CD4-positive, alpha-beta T cell treated with Interleukin-6 at 100 ng/mL for 8 hours (primary cell): ENCODE measurements at regions not wholly inside any gene's neighbourhood (a gene's known extent, or its start where the extent isn't known, plus 50 kb on each side); places are given as distances from the start of the nearest gene placed in this dataset.
"Not testable (repeated sequence)": the region's sequence is repeated elsewhere in the genome, so short reads cannot be mapped to it uniquely, and the experiment has no call there.

Experiments used
- DNase-seq: peaks from one replicate; pipeline ENCODE4 v3.0.0-alpha.2; 2020; ENCODE audit warnings: mixed read lengths, low spot score

GRCh38 chr17:77341069-77341541 is 200.3 kb downstream of the SEC14L1 start:
- DNase-seq: no peak

DNA sequence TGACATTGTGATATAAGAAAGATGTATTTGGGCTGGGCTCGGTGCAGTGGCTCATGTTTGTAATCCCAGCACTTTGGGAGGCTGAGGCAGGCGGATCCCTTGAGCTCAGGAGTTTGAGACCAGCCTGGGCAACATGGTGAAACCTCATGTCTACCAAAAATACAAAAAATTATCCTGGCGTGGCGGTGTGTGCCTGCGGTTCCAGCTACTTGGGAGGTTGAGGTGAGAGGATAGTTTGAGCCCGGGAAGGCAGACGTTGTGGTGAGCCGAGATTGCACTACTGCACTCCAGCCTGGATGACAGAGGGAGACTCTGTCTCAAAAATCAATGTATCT is 201.9 kb downstream of the SEC14L1 start:
- DNase-seq: not testable (repeated sequence)

GRCh38 chr17:77343031-77343800 is 202.4 kb downstream of the SEC14L1 start:
- no peak for DNase-seq

DNA sequence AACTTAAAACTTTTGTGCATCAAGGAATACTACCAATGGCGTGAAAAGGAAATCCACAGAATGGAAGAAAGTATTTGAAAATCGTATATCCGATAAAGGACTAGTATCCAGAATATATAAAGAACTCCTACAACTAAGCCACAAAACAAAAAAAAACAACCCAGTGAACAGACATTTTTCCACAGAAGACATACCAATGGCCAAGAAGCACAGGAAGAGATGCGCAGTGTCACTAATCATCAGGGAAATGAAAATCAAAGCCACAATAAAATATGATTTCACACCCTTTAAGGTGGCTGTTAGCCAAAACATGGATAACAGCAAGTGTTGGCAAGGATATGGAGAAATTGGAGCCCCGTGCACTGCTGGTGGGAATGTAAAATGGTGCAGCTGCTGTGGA is 203.3 kb downstream of the SEC14L1 start:
- no peak for DNase-seq

DNA sequence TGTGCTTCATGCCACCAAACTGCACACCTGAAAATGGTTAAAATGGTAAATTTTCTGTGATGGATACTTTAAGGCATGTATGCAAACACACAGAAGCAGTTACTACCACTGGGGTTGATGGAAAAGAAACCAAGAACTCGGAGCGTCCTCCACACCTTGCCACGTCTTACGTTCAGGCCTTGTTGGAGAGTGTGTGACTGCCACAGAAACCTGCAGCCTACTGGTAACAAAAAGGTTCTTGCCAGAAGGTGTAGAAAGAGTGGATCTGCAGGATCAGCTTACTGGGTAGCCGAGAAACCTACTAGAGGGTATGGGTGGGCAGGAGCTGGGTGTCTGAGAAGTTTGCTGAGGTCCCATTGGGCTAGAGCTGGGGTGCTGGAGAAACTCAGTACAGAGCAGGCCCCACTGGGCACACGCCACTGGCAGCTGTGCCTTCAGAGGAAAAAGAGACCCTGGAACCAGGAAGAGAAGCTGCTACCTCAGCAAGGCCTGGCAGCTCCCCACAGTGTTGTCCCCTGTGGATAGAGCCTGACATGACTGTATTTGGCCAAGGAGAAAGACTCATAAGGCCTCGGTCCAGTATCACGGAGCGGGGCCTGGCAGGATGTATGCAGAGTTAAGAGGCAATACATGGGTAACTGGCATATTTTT is 204.6 kb downstream of the SEC14L1 start:
- no peak for DNase-seq

- no peak for DNase-seq
These were observed 206.0 kb downstream of the SEC14L1 start for GRCh38 chr17:77346765-77347164.

- DNase-seq: no peak
These were observed 206.8 kb downstream of the SEC14L1 start for GRCh38 chr17:77347544-77347943.

DNA sequence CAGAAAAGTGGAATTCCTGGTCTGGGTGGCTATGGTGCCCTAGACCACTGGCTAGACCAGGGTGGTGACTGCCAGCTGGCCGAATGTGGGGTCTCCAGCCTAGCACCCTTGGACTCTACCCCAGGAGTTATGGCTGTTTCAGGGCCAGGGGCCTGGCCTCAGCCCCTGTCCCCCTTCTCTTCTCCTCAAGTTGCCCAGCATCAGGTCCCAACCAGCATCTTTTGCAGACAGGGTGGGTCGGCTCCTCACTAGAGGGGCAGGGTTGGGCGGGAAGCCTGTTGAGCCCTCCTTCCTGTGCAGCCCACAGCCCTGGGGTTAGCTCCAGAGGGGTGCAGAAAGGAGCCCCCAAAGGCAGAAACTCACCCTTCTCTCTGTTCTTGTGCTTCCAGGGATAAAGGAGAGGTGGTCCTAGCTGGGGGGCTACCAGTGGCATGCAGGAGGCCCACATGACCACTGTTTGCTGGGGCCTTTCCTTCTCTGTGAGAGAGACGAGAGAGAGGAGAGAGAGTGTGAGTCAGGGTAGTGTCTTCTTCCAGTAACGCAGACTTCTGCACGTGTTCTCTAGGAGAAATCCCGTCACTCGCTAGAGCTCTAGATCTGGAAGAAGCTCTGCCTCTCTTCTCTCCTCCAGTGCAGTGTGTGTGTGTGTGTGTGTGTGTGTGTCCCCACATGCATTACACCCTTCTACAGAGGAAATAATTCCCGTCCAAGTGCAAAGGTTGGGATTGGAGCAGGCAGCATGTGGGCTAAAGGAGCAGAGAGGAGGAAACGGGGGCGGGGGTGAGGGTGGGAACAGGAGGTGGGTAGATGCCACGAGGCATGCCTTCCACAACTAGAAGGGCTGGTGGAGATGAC is 209.4 kb downstream of the SEC14L1 start:
- DNase-seq: no peak

DNA sequence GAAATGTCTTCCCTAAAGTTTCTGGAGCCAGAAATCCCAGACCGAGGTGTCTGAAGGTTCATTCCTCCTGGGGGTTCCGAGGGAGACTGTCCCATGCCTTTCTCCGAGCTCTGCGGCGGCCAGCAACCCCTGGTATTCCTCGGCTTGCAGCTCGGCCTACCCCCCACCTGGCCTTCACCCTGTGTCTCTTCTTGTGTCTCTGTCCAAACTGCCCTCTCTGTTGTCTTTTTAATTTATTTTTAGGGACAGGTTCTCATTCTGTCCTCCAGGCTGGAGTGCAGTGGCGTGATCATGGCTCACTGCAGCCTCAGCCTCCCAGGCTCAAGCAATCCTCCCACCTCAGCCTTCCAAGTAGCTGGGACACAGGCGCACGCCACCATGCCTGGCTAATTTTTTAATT is 211.7 kb downstream of the SEC14L1 start:
- no peak for DNase-seq

- no peak for DNase-seq
These were observed 212.2 kb downstream of the SEC14L1 start for GRCh38 chr17:77352996-77353395.

- no peak for DNase-seq
These were observed 213.1 kb downstream of the SEC14L1 start for GRCh38 chr17:77353684-77354419.

- DNase-seq: no peak
These were observed 213.6 kb downstream of the SEC14L1 start for GRCh38 chr17:77354420-77354669.

- no peak for DNase-seq
These were observed 214.1 kb downstream of the SEC14L1 start for GRCh38 chr17:77354670-77355455.

DNA sequence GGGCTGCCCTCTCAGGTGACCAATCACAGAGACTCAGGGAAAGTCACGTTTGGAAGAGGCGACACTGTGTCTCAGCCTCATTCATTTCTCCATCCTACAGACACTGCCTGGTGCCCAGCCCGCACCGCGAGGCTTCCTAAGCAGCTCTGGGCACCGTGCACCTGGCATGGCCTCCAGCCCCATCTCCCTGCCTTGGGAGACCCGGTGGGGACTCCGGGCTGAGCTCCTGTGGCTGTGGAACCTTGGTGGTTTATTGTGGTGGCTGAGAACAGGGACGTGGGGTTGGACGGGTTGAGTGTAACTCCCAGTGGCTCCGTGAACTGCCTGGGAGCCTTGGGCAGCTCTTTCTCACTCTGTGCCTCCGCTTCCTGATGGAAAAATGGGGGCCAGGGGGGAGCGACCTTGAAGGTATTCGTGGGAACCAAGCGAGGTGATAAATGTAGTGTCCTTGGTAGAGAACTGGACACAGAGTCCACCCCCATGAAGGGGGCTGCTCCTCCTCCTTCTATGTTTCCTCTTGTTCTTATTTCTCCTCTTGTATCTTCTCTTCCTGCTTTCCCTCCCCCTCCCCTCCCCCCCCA is 215.4 kb downstream of the SEC14L1 start:
- no peak for DNase-seq

DNA sequence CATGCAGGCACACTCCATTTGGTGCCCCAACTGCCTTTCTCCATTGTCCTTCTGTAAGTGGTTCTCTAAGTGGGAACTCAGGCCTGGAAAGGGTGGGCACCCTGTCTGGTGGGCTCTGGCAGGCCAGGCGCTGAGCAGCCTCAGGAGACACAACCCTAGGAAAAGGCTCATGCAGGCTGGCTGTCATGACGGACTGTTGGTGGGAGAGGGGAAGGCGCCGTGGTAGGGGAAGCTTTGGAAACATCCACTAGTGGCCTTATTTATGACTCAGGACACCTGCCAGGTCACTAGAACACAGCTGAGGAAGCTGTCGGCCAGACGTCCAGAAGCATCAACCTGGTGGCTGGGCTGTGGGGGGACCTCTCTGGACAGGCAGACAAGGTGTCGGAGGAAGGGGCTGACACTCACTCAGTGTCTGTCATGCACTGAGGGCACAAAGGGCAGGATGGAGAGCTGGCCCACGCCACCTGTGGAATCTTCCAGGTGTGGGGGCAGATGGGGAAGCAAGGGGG is 216.0 kb downstream of the SEC14L1 start:
- no peak for DNase-seq

GRCh38 chr17:77358801-77359200 is 218.0 kb downstream of the SEC14L1 start:
- no peak for DNase-seq

GRCh38 chr17:77359236-77359635 is 218.5 kb downstream of the SEC14L1 start:
- no peak for DNase-seq

- DNase-seq: no peak
These were observed 221.3 kb downstream of the SEC14L1 start for GRCh38 chr17:77361986-77362620.

GRCh38 chr17:77363821-77364361 is 223.1 kb downstream of the SEC14L1 start:
- DNase-seq: peak; percentile 41

GRCh38 chr17:77364381-77364911 is 223.7 kb downstream of the SEC14L1 start:
- no peak for DNase-seq
